Neural cell (in vitro differentiated cells): ENCODE measurements at regions not wholly inside any gene's neighbourhood (a gene's known extent, or its start where the extent isn't known, plus 50 kb on each side); places are given as distances from the start of the nearest gene placed in this dataset.

Source experiments
- H2AFZ ChIP-seq: fragments of 200-600, 300-800 bp; sonication (generic), shearing (Covaris generic); 2 replicates; pipeline ENCODE4 v1.6.0; 2014; ENCODE audit warnings: low read depth, mild to moderate bottlenecking, antibody characterized with exemption, low read length, moderate library complexity
- H3F3A ChIP-seq: fragments of 200-600 bp; shearing (Covaris generic); 2 replicates; pipeline ENCODE4 v1.6.1; 2016; ENCODE audit warnings: mild to moderate bottlenecking, moderate library complexity, mixed read lengths, antibody characterized with exemption, low read length; ENCODE audit not compliant: insufficient read depth, poor library complexity, severe bottlenecking
- H3K27ac ChIP-seq: fragments of 200-600, 300-800 bp; sonication (generic), shearing (Covaris generic); 2 replicates; pipeline ENCODE4 v1.5.1; 2014; ENCODE audit warnings: mild to moderate bottlenecking, low read length, moderate library complexity
- H3K27me3 ChIP-seq: fragments of 300-800, 200-600 bp; sonication (generic), shearing (Covaris generic); 2 replicates; pipeline ENCODE4 v1.6.0; 2014; ENCODE audit warnings: mild to moderate bottlenecking, low read depth, low read length, moderate library complexity; ENCODE audit not compliant: insufficient read depth
- H3K36me3 ChIP-seq: fragments of 300-800, 200-600 bp; sonication (generic), shearing (Covaris generic); 2 replicates; pipeline ENCODE4 v1.5.1; 2014; ENCODE audit warnings: mild to moderate bottlenecking, antibody characterized with exemption, low read length, moderate library complexity; ENCODE audit not compliant: insufficient read depth
- H3K4me2 ChIP-seq: fragments of 300-800, 200-600 bp; sonication (generic), shearing (Covaris generic); 2 replicates; pipeline ENCODE4 v1.6.0; 2014; ENCODE audit warnings: mild to moderate bottlenecking, low read length
- H3K4me3 ChIP-seq: fragments of 300-800, 200-600 bp; sonication (generic), shearing (Covaris generic); 2 replicates; pipeline ENCODE4 v1.5.1; 2014; ENCODE audit warnings: mild to moderate bottlenecking, low read length, moderate library complexity
- H3K79me2 ChIP-seq: fragments of 200-600 bp; shearing (Covaris generic); replicated peaks from 2 replicates; pipeline ENCODE4 v1.6.0; 2014; ENCODE audit warnings: mild to moderate bottlenecking, low read length, moderate library complexity; ENCODE audit not compliant: insufficient read depth
- H3K9ac ChIP-seq: fragments of 300-800, 200-600 bp; sonication (generic), shearing (Covaris generic); 2 replicates; pipeline ENCODE4 v1.6.1; 2016; ENCODE audit warnings: mild to moderate bottlenecking, low read length, mixed read lengths
- H3K9me2 ChIP-seq: fragments of 200-600 bp; shearing (Covaris generic); 2 replicates; pipeline ENCODE4 v1.6.1; 2016; ENCODE audit warnings: mild to moderate bottlenecking, low read length, mixed read lengths; ENCODE audit not compliant: insufficient read depth
- H3K9me3 ChIP-seq: fragments of 200-600, 300-800 bp; sonication (generic), shearing (Covaris generic); 2 replicates; pipeline ENCODE4 v1.6.1; 2016; ENCODE audit warnings: mild to moderate bottlenecking, mixed run types, low read length, moderate library complexity, mixed read lengths
- H4K20me1 ChIP-seq: fragments of 200-600 bp; shearing (Covaris generic); 2 replicates; pipeline ENCODE4 v1.6.1; 2016; ENCODE audit warnings: mild to moderate bottlenecking, mixed run types; ENCODE audit not compliant: insufficient read depth
- CTCF ChIP-seq: fragments of 450-650 bp; IDR thresholded peaks from 2 replicates; pipeline ENCODE4 v1.5.1; 2014; ENCODE audit warnings: antibody characterized with exemption, mild to moderate bottlenecking, moderate library complexity; ENCODE audit not compliant: poor library complexity, severe bottlenecking
- EP300 ChIP-seq: fragments of 450-650 bp; conservative IDR thresholded peaks from 2 replicates; pipeline ENCODE4 v1.6.1; 2014; ENCODE audit warnings: antibody characterized with exemption, mild to moderate bottlenecking, moderate library complexity; ENCODE audit not compliant: poor library complexity, severe bottlenecking
- EZH2 ChIP-seq: fragments of 200-600, 300-800 bp; shearing (Covaris generic), sonication (generic); IDR thresholded peaks from 2 replicates; pipeline ENCODE4 v1.6.1; 2014; ENCODE audit warnings: antibody characterized with exemption, low read length, borderline replicate concordance, mild to moderate bottlenecking; ENCODE audit not compliant: insufficient read depth, poor library complexity, severe bottlenecking
- MXI1 ChIP-seq: fragments of 450-650 bp; conservative IDR thresholded peaks from 2 replicates; pipeline ENCODE4 v1.6.1; 2014; ENCODE audit warnings: antibody characterized with exemption, mild to moderate bottlenecking; ENCODE audit not compliant: poor library complexity, severe bottlenecking
- POLR2AphosphoS5 ChIP-seq: IDR thresholded peaks from 2 replicates; pipeline ENCODE4 v1.6.1; 2012
- RAD21 ChIP-seq: fragments of 450-650 bp; conservative IDR thresholded peaks from 2 replicates; pipeline ENCODE4 v1.6.1; 2014; ENCODE audit warnings: antibody characterized with exemption, mild to moderate bottlenecking, moderate library complexity
- REST ChIP-seq: IDR thresholded peaks from 2 replicates; pipeline ENCODE4 v1.6.1; 2012; ENCODE audit warnings: borderline replicate concordance
- SMC3 ChIP-seq: fragments of 450-650 bp; conservative IDR thresholded peaks from 2 replicates; pipeline ENCODE4 v1.6.1; 2014; ENCODE audit warnings: antibody characterized with exemption, mild to moderate bottlenecking, moderate library complexity; ENCODE audit not compliant: poor library complexity
- TAF1 ChIP-seq: IDR thresholded peaks from 2 replicates; pipeline ENCODE4 v1.6.1; 2012; ENCODE audit warnings: low read depth

- Histone ChIP-seq H3K79me2 (no peaks in the 10 kb centered on the region), H3K27ac (no peak overlapping the region), H4K20me1 (no peaks in the 10 kb centered on the region), H3K9me2 (no peaks in the 10 kb centered on the region), H3K4me3 (no peak overlapping the region), H3K27me3 (no peaks in the 10 kb centered on the region), H2AFZ (no peak overlapping the region), H3K9me3 (no peaks in the 10 kb centered on the region), H3K4me2 (no peak overlapping the region), H3K9ac (no peak overlapping the region), H3F3A (no peaks in the 10 kb centered on the region), H3K36me3 (no peaks in the 10 kb centered on the region)
- TF ChIP-seq EP300 (no peak), MXI1 (no peak), CTCF (no peak), TAF1 (no peak), REST (no peak), EZH2 (no peak), POLR2AphosphoS5 (no peak), RAD21 (no peak), SMC3 (no peak)
Observed at GRCh38 chr13:109941951-109942350, 155.6 kb upstream of the IRS2 start.

DNA sequence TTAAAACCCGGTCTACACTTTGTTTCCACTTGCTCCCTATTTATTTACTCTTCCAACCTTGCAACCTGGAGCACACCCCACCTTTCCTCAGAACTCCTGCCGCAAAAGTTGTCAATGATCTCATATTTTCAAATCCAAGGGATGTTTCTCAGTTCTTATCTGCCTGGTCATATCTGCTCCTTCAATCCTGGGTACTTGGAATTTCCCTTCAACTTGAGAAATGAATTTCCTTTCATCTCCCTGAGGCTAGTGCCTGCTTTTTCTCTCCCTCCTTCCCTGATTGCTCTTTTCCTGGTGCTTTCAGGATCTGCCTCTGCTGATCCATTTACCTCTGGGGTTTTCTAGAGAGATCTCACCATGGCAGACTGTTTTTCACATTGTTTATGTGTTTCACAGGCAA, 154.8 kb upstream of the IRS2 start:
- no peaks in the 10 kb centered on the region for H3F3A ChIP-seq
- H3K36me3 ChIP-seq, result no peaks in the 10 kb centered on the region
- no peaks in the 10 kb centered on the region for H3K27me3 ChIP-seq
- H3K27ac ChIP-seq, result no peak overlapping the region
- no peaks in the 10 kb centered on the region for H4K20me1 ChIP-seq
- H3K4me3 ChIP-seq, result no peak overlapping the region
- H3K79me2 ChIP-seq, result no peaks in the 10 kb centered on the region
- H3K9me2 ChIP-seq, result no peaks in the 10 kb centered on the region
- H3K9ac ChIP-seq, result no peak overlapping the region
- H2AFZ ChIP-seq, result no peak overlapping the region
- H3K4me2 ChIP-seq, result no peak overlapping the region
- TF ChIP-seq RAD21 (no peak), TAF1 (no peak), SMC3 (no peak), REST (no peak), EZH2 (no peak), MXI1 (no peak)
- H3K9me3 ChIP-seq, result no peaks in the 10 kb centered on the region
